ENCODE measurements at regions not wholly inside any gene's neighbourhood (a gene's known extent, or its start where the extent isn't known, plus 50 kb on each side); places are given as distances from the start of the nearest gene placed in this dataset.
"Not testable (repeated sequence)": the region's sequence is repeated elsewhere in the genome, so short reads cannot be mapped to it uniquely, and the experiment has no call there.

GRCh38 chr3:177249203-177249602 is 51.9 kb upstream of the TBL1XR1 start:
- no peak for FAIRE-seq

- no peak for FAIRE-seq
Measured at GRCh38 chr3:177250151-177250550, 52.9 kb upstream of the TBL1XR1 start.

GRCh38 chr3:177251755-177252154 is 54.5 kb upstream of the TBL1XR1 start:
- no peak for FAIRE-seq

- no peak for FAIRE-seq
Measured at GRCh38 chr3:177257006-177257405, 59.7 kb upstream of the TBL1XR1 start.

GRCh38 chr3:177257625-177258024 is 60.3 kb upstream of the TBL1XR1 start:
- peak; percentile 93 for FAIRE-seq

GRCh38 chr3:177262396-177262795 is 65.1 kb upstream of the TBL1XR1 start:
- FAIRE-seq: no peak

GRCh38 chr3:177263615-177264368 is 66.5 kb upstream of the TBL1XR1 start:
- FAIRE-seq: no peak

- not testable (repeated sequence) for FAIRE-seq
Measured at GRCh38 chr3:177271811-177272501, 74.7 kb upstream of the TBL1XR1 start.

GRCh38 chr3:177278016-177278415 is 80.7 kb upstream of the TBL1XR1 start:
- no peak for FAIRE-seq

- FAIRE-seq: no peak
Measured at GRCh38 chr3:177279118-177279815, 82.0 kb upstream of the TBL1XR1 start.

GRCh38 chr3:177281292-177282118 is 84.2 kb upstream of the TBL1XR1 start:
- FAIRE-seq: no peak

GRCh38 chr3:177282119-177282655 is 84.9 kb upstream of the TBL1XR1 start:
- FAIRE-seq: no peak

GRCh38 chr3:177283983-177284382 is 86.7 kb upstream of the TBL1XR1 start:
- FAIRE-seq: no peak

GRCh38 chr3:177284383-177284881 is 87.2 kb upstream of the TBL1XR1 start:
- FAIRE-seq: no peak

- no peak for FAIRE-seq
Measured at GRCh38 chr3:177286034-177286433, 88.8 kb upstream of the TBL1XR1 start.

- FAIRE-seq: no peak
Measured at GRCh38 chr3:177287231-177287630, 89.9 kb upstream of the TBL1XR1 start.

- no peak for FAIRE-seq
Measured at GRCh38 chr3:177290633-177291032, 93.4 kb upstream of the TBL1XR1 start.

- no peak for FAIRE-seq
Measured at GRCh38 chr3:177294221-177294620, 96.9 kb upstream of the TBL1XR1 start.

GRCh38 chr3:177295116-177295515 is 97.8 kb upstream of the TBL1XR1 start:
- no peak for FAIRE-seq

GRCh38 chr3:177299250-177299649 is 102.0 kb upstream of the TBL1XR1 start:
- no peak for FAIRE-seq

GRCh38 chr3:177300039-177300833 is 103.0 kb upstream of the TBL1XR1 start:
- FAIRE-seq: no peak

GRCh38 chr3:177300842-177301241 is 103.6 kb upstream of the TBL1XR1 start:
- FAIRE-seq: no peak
